ENCODE measurements at regions not wholly inside any gene's neighbourhood (a gene's known extent, or its start where the extent isn't known, plus 50 kb on each side); places are given as distances from the start of the nearest gene placed in this dataset.
"Not testable (repeated sequence)": the region's sequence is repeated elsewhere in the genome, so short reads cannot be mapped to it uniquely, and the experiment has no call there.

DNA sequence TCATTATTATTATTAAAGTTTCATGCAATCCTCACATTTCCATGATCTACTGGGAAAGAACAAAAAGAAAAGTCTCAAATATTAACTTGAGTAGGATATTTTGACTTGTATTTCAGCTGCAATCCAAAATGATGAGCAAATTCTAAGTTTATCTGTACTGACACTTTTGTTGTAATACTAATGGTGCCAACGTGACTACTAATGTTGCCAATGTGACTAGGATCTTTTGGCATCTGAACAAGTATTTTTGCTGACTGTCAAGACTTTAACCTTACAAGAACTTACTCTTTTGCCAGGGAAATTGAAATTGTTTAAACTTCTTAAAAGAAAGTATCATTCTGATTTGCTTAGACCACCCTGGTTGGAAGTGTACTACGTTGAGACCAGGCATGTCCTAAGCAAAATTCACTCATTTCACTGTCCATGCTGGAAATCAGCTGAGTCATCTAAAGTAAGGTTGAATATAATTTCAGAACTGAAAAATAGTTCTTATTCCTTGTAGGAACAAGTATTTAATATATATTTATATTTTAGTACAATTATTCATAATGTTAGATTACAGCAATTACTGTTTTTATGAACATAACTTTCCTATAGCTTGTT lies 78.5 kb upstream of the LYZL1 start:
- DNase-seq (ENCODE audit: low spot score) = no peak

- DNase-seq (ENCODE audit: low spot score) = no peak
Measured at GRCh38 chr10:29212597-29212996, 76.3 kb upstream of the LYZL1 start.

DNA sequence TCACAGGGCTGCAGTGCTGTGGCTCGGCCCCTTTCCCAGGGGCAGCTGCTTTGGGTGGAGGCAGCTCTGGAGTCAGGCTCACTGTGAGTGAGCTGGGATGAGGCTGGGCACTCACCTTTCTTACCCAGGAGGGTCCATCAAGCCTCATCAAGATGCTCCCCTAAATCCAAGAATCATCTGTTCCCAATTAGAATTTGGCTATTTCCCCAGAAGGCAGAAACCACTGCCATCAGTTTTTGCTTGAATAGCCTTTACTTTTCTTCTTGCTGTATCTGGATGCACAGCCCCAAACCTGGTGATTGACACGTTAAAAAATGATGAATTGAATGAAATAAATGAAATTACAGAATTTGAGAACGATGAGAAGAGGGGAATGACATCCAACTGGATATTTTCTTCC lies 74.3 kb upstream of the LYZL1 start:
- no peak for DNase-seq (ENCODE audit: low spot score)

- no peak for DNase-seq (ENCODE audit: low spot score)
Measured at GRCh38 chr10:29217292-29217738, 71.6 kb upstream of the LYZL1 start.

GRCh38 chr10:29223326-29223725 lies 65.5 kb upstream of the LYZL1 start:
- no peak for DNase-seq (ENCODE audit: low spot score)

- DNase-seq (ENCODE audit: low spot score) = no peak
Measured at GRCh38 chr10:29224631-29225030, 64.2 kb upstream of the LYZL1 start.

- DNase-seq (ENCODE audit: low spot score) = no peak
Measured at GRCh38 chr10:29227201-29227600, 61.7 kb upstream of the LYZL1 start.

GRCh38 chr10:29228562-29228961 lies 60.3 kb upstream of the LYZL1 start:
- DNase-seq (ENCODE audit: low spot score) = peak; percentile 44

GRCh38 chr10:29229258-29229705 lies 59.6 kb upstream of the LYZL1 start:
- peak; percentile 94 for DNase-seq (ENCODE audit: low spot score)

- DNase-seq (ENCODE audit: low spot score) = not testable (repeated sequence)
Measured at GRCh38 chr10:29236910-29237309, 52.0 kb upstream of the LYZL1 start.

- no peak for DNase-seq (ENCODE audit: low spot score)
Measured at GRCh38 chr10:29237786-29238185, 51.1 kb upstream of the LYZL1 start.

GRCh38 chr10:29238523-29239135 lies 50.2 kb upstream of the LYZL1 start:
- DNase-seq (ENCODE audit: low spot score) = no peak
